H1 (cell line): ENCODE measurements at regions not wholly inside any gene's neighbourhood (a gene's known extent, or its start where the extent isn't known, plus 50 kb on each side); places are given as distances from the start of the nearest gene placed in this dataset.
A peak's percentile ranks its signal among the peaks of the same experiment; 100 is the strongest.

Experiments
- CTCF ChIA-PET: fragments of 300-600 bp; sonication (Branson Sonifier 250); formaldehyde crosslinking; loops from one replicate; lab custom pipeline; 2021; ENCODE audit not compliant: partially characterized antibody; lab: Charles Lee
- POLR2A ChIA-PET: fragments of 300-600 bp; sonication (Branson Sonifier 250); formaldehyde crosslinking; loops from one replicate; lab custom pipeline; 2021; ENCODE audit warnings: inconsistent platforms; ENCODE audit not compliant: partially characterized antibody; lab: Charles Lee
- DNase-seq, 2 experiments: peaks; one replicate each; pipeline versions ENCODE4 v3.0.0 to v3.0.0-alpha.2; 2010 to 2022; ENCODE audit warnings: low spot score in 2 of 2, low read depth in 1 of 2, mixed read lengths in 1 of 2
- FAIRE-seq: peaks from 2 replicates; lab custom pipeline; 2011; peaks lifted over from hg19 to GRCh38; lab: Jason Lieb, UNC
- H2AFZ ChIP-seq: 2 replicates; pipeline ENCODE4 v1.8.1; 2012; ENCODE audit warnings: low read length, inconsistent platforms
- H2AK5ac ChIP-seq: 2 replicates; pipeline ENCODE4 v1.6.1; 2013; ENCODE audit warnings: low read depth, low read length
- H2BK120ac ChIP-seq: replicated peaks from 2 replicates; pipeline ENCODE3; 2013; ENCODE audit warnings: low read depth, low read length, inconsistent platforms
- H2BK12ac ChIP-seq: 2 replicates; pipeline ENCODE4 v1.6.1; 2013; ENCODE audit warnings: low read depth, low read length
- H2BK15ac ChIP-seq: 2 replicates; pipeline ENCODE4 v1.6.1; 2013; ENCODE audit warnings: low read length
- H2BK20ac ChIP-seq: 2 replicates; pipeline ENCODE4 v1.6.1; 2013; ENCODE audit warnings: low read length
- H2BK5ac ChIP-seq: 2 replicates; pipeline ENCODE4 v1.6.1; 2013; ENCODE audit warnings: low read depth, low read length
- H3K14ac ChIP-seq: 2 replicates; pipeline ENCODE4 v1.6.1; 2013; ENCODE audit warnings: inconsistent platforms; ENCODE audit not compliant: insufficient read length
- H3K18ac ChIP-seq: 2 replicates; pipeline ENCODE4 v1.6.1; 2013; ENCODE audit warnings: low read length; ENCODE audit errors: extremely low read depth
- H3K23ac ChIP-seq: 2 replicates; pipeline ENCODE4 v1.6.1; 2013; ENCODE audit warnings: inconsistent platforms; ENCODE audit not compliant: insufficient read length
- H3K23me2 ChIP-seq: 2 replicates; pipeline ENCODE4 v1.6.1; 2013; ENCODE audit warnings: low read depth, low read length
- H3K27ac ChIP-seq: 2 replicates; pipeline ENCODE4 v1.6.1; 2011; ENCODE audit warnings: low read depth, low read length, inconsistent platforms
- H3K27me3 ChIP-seq, 4 experiments: replicated peaks in 1 of 4; 1 replicate in 1 of 4; 2 replicates in 3 of 4; pipeline versions ENCODE4 v1.6.1 to v1.8.1; 2011 to 2013; ENCODE audit warnings: low read length in 3 of 4, mild to moderate bottlenecking in 3 of 4, inconsistent platforms in 2 of 4, mixed read lengths in 2 of 4, moderate library complexity in 1 of 4; ENCODE audit not compliant: control insufficient read depth in 3 of 4, insufficient read depth in 3 of 4; ENCODE audit errors: extremely low read depth in 1 of 4
- H3K36me3 ChIP-seq, 4 experiments: 2 replicates each; pipeline versions ENCODE4 v1.6.1 to v1.8.1; 2011 to 2013; ENCODE audit warnings: mild to moderate bottlenecking in 4 of 4, low read length in 3 of 4, moderate library complexity in 2 of 4, control low read depth in 1 of 4, inconsistent platforms in 1 of 4; ENCODE audit not compliant: insufficient read depth in 4 of 4, control insufficient read depth in 2 of 4
- H3K4ac ChIP-seq: replicated peaks from 2 replicates; pipeline ENCODE3; 2013; ENCODE audit warnings: low read length, low read depth, mixed read lengths, inconsistent platforms; ENCODE audit not compliant: insufficient read length
- H3K4me1 ChIP-seq, 4 experiments: replicated peaks in 1 of 4; 1 replicate in 1 of 4; 2 replicates in 3 of 4; pipeline versions ENCODE4 v1.6.1 to v1.8.1; 2011 to 2013; ENCODE audit warnings: low read length in 3 of 4, inconsistent platforms in 2 of 4, mixed read lengths in 1 of 4; ENCODE audit not compliant: insufficient read depth in 4 of 4, control insufficient read depth in 3 of 4
- H3K4me2 ChIP-seq, 2 experiments: 2 replicates each; pipeline versions ENCODE4 v1.6.1 to v1.8.1; 2011 to 2013; ENCODE audit warnings: low read depth in 2 of 2, low read length in 2 of 2, control low read depth in 1 of 2, inconsistent platforms in 1 of 2, mild to moderate bottlenecking in 1 of 2; ENCODE audit not compliant: insufficient read depth in 1 of 2
- H3K4me3 ChIP-seq, 4 experiments: fragments of 200-600, 300-600 bp in 1 of 4; sonication (generic), shearing (Covaris generic), sonication (Bioruptor Twin) in 1 of 4; 2 replicates each; pipeline versions ENCODE4 v1.5.1 to v1.8.1; 2011 to 2016; ENCODE audit warnings: low read length in 4 of 4, low read depth in 3 of 4, control low read depth in 2 of 4, inconsistent platforms in 2 of 4, mild to moderate bottlenecking in 2 of 4, mixed read lengths in 1 of 4, moderate library complexity in 1 of 4; ENCODE audit not compliant: insufficient read depth in 2 of 4; ENCODE audit errors: extremely low read depth in 1 of 4
- H3K56ac ChIP-seq: replicated peaks from 2 replicates; pipeline ENCODE3; 2013; ENCODE audit warnings: low read depth, mild to moderate bottlenecking, mixed read lengths, low read length, inconsistent platforms; ENCODE audit not compliant: insufficient read length
- H3K79me1 ChIP-seq: 2 replicates; pipeline ENCODE4 v1.6.1; 2013; ENCODE audit warnings: low read depth, low read length, control low read depth
- H3K79me2 ChIP-seq, 2 experiments: 2 replicates each; pipeline versions ENCODE4 v1.6.1 to v1.8.1; 2012 to 2013; ENCODE audit warnings: low read length in 2 of 2, mild to moderate bottlenecking in 2 of 2, inconsistent platforms in 1 of 2; ENCODE audit not compliant: insufficient read depth in 2 of 2, control insufficient read depth in 1 of 2
- H3K9ac ChIP-seq, 4 experiments: replicated peaks in 1 of 4; 1 replicate in 1 of 4; 2 replicates in 3 of 4; pipeline versions ENCODE4 v1.6.1 to v1.8.1; 2011 to 2013; ENCODE audit warnings: low read depth in 3 of 4, low read length in 3 of 4, control low read depth in 2 of 4, mild to moderate bottlenecking in 2 of 4, moderate library complexity in 2 of 4, inconsistent platforms in 1 of 4; ENCODE audit errors: extremely low read depth in 1 of 4
- H3K9me3 ChIP-seq, 2 experiments: 2 replicates each; pipeline versions ENCODE4 v1.6.1 to v1.8.1; 2012 to 2013; ENCODE audit warnings: mild to moderate bottlenecking in 2 of 2, moderate library complexity in 2 of 2, control low read depth in 1 of 2, inconsistent platforms in 1 of 2, low read depth in 1 of 2, low read length in 1 of 2, mixed read lengths in 1 of 2; ENCODE audit not compliant: insufficient read depth in 2 of 2
- H4K20me1 ChIP-seq, 2 experiments: replicated peaks in 1 of 2; 2 replicates each; pipeline versions ENCODE3 to v1.8.1; 2011 to 2013; ENCODE audit warnings: inconsistent platforms in 2 of 2, low read length in 2 of 2, mild to moderate bottlenecking in 1 of 2; ENCODE audit not compliant: insufficient read depth in 2 of 2, control insufficient read depth in 1 of 2
- H4K5ac ChIP-seq: 2 replicates; pipeline ENCODE4 v1.6.1; 2013; ENCODE audit warnings: low read length, low read depth, mixed read lengths, inconsistent platforms; ENCODE audit not compliant: insufficient read length
- H4K8ac ChIP-seq: 2 replicates; pipeline ENCODE4 v1.8.0; 2013; ENCODE audit warnings: mild to moderate bottlenecking, moderate library complexity, low read length, inconsistent platforms; ENCODE audit not compliant: insufficient read depth; ENCODE audit errors: extremely low read depth
- H4K91ac ChIP-seq: replicated peaks from 2 replicates; pipeline ENCODE3; 2013; ENCODE audit warnings: low read length, mixed read lengths, inconsistent platforms; ENCODE audit not compliant: insufficient read length
- CTBP2 ChIP-seq: IDR thresholded peaks from 2 replicates; pipeline ENCODE4 v1.7.0; 2011; ENCODE audit warnings: borderline replicate concordance, mild to moderate bottlenecking, moderate library complexity, mixed read lengths, low read length; ENCODE audit not compliant: insufficient read depth, insufficient read length
- WGBS, 2 experiments: shearing (Covaris generic) in 1 of 2; methylation state at CpG; one replicate each; pipeline versions ENCODE4 v1.1.6 to v1.1.7; 2013 to 2015; ENCODE audit warnings: low lambda C conversion rate in 2 of 2, mixed read lengths in 2 of 2, inconsistent platforms in 1 of 2, low coverage in 1 of 2, missing lambda C conversion rate in 1 of 2; ENCODE audit not compliant: insufficient replicate concordance in 2 of 2, insufficient coverage in 1 of 2, insufficient read length in 1 of 2; ENCODE audit errors: extremely low coverage in 1 of 2, missing lambda C conversion rate in 1 of 2; 5-methylcytosine and 5-hydroxymethylcytosine counted together

DNA sequence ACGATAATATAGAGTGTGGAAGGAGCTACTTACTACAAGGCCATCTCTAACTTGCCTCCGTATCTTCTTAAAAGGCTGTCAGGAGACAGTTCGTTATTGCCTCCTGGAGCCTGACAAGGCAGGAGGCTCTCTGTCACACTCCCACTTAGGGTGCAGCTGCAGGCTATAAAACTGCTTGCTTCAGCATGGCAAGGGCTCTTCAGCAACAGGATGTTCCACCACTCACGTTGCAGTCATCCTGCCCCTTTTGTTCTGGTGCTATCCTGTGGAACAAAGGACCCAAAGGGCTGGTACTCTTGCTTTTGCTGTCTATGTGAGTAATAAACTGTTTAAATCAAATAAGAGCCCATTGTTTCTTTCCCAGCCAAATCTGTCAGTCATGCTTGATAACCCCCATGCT, 508.9 kb downstream of the NTRK2 start:
- peak; percentile 73 for FAIRE-seq

More for the DNA sequence above, 508.9 kb downstream of the NTRK2 start:
- no peaks in the 10 kb centered on the region for H3K36me3 ChIP-seq
- no peak overlapping the region for H3K18ac ChIP-seq
- ChIA-PET CTCF (interaction anchor here (0.9 to 1.0 kb wide), 2 partner anchors 8 to 80 kb away, joined by 3 read pairs; no protein-coding TSS in a partner anchor), POLR2A (no interaction called here)
- no peak overlapping the region for H2BK5ac ChIP-seq
- H2BK12ac ChIP-seq = no peak overlapping the region
- no peak overlapping the region for H3K23ac ChIP-seq
- TF ChIP-seq CTBP2 = no peak
- no peak overlapping the region for H3K4me3 ChIP-seq
- no peak overlapping the region for H4K8ac ChIP-seq
- 57% methylated on average over 4 of the region's 4 CpGs; no CpG with 5 or more reads in 1 of the 2 experiments for WGBS, 2 experiments
- no peaks in the 10 kb centered on the region for H3K9me3 ChIP-seq
- H3K23me2 ChIP-seq = no peaks in the 10 kb centered on the region
- no peak overlapping the region for H3K27ac ChIP-seq
- H3K4me1 ChIP-seq = peaks cover 0 to 2% (median under 1%) of the 10 kb centered on the region in 4 experiments; a peak in 2 of 7 replicates
- H2AFZ ChIP-seq = peak overlapping the region; percentile 87
- no peak overlapping the region for H3K4me2 ChIP-seq
- no peak overlapping the region for H4K91ac ChIP-seq
- no peak overlapping the region for H2BK15ac ChIP-seq
- DNase-seq = no peak
- H3K79me2 ChIP-seq = no peaks in the 10 kb centered on the region
- H3K27me3 ChIP-seq = no peaks in the 10 kb centered on the region
- no peaks in the 10 kb centered on the region for H3K79me1 ChIP-seq
- no peak overlapping the region for H3K56ac ChIP-seq
- H3K14ac ChIP-seq = no peak overlapping the region
- no peak overlapping the region for H3K4ac ChIP-seq
- H3K9ac ChIP-seq = no peak overlapping the region
- H4K5ac ChIP-seq = no peak overlapping the region
- no peak overlapping the region for H2AK5ac ChIP-seq
- H4K20me1 ChIP-seq = no peaks in the 10 kb centered on the region
- no peak overlapping the region for H2BK120ac ChIP-seq
- no peak overlapping the region for H2BK20ac ChIP-seq
